ENCODE measurements at regions not wholly inside any gene's neighbourhood (a gene's known extent, or its start where the extent isn't known, plus 50 kb on each side); places are given as distances from the start of the nearest gene placed in this dataset.
A peak's percentile ranks its signal among the peaks of the same experiment; 100 is the strongest.

DNA sequence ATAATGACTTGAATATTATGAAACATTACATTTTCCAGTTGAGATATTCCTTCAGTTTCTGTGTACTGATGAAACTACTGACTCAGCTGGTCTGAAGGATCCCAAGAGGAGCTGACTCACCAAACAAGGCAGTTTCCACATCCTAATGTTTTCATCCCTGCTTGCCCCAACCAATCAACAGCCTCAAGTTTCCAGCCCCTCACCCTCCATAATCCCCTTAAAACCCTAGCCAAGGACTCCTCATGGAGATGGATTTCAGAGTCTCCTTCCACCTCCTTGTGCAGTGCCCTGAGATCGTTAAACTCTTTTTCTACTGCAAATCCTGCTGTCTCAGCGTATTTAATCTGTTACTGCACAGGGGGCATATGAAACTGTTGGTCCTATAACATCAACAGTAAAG is 83.1 kb upstream of the HAO2 start:
- ChIA-PET POLR2A (no interaction called here), CTCF (no interaction called here)
- H3K4me3 Mint-ChIP-seq, result no peak overlapping the region
- DNase-seq, result no peak
- ATAC-seq (ENCODE audit: poor library complexity), result no peak
- Histone ChIP-seq H3K4me1 (ENCODE audit: insufficient read depth, low read length) (no peaks in the 10 kb centered on the region), H3K27me3 (ENCODE audit: control insufficient read depth in 1 of 2, insufficient read depth in 2 of 2, low read length in 2 of 2) (no peaks in the 10 kb centered on the region), H3K36me3 (ENCODE audit: insufficient read depth, low read length) (no peaks in the 10 kb centered on the region), H3K9me3 (ENCODE audit: control insufficient read depth in 1 of 2, insufficient read depth in 1 of 2, low read length in 2 of 2) (no peaks in the 10 kb centered on the region), H3K4me3 (ENCODE audit: low read length) (no peak overlapping the region), H3K27ac (ENCODE audit: low read depth in 1 of 2, low read length in 2 of 2) (no peak overlapping the region)
- peaks cover 42% of the 10 kb centered on the region for H3K27me3 Mint-ChIP-seq
- TF ChIP-seq CTCF (IDR thresholded peaks at IDR 0.05), result no peak
- intact Hi-C loops (cut with DNase I, micrococcal nuclease), result no loop called here
- H3K9me3 Mint-ChIP-seq, result no peaks in the 10 kb centered on the region
- no peak overlapping the region for H3K27ac Mint-ChIP-seq
- H3K4me1 Mint-ChIP-seq (ENCODE audit: low read depth), result no peaks in the 10 kb centered on the region
- no peaks in the 10 kb centered on the region for H3K36me3 Mint-ChIP-seq (ENCODE audit: low read depth)

DNA sequence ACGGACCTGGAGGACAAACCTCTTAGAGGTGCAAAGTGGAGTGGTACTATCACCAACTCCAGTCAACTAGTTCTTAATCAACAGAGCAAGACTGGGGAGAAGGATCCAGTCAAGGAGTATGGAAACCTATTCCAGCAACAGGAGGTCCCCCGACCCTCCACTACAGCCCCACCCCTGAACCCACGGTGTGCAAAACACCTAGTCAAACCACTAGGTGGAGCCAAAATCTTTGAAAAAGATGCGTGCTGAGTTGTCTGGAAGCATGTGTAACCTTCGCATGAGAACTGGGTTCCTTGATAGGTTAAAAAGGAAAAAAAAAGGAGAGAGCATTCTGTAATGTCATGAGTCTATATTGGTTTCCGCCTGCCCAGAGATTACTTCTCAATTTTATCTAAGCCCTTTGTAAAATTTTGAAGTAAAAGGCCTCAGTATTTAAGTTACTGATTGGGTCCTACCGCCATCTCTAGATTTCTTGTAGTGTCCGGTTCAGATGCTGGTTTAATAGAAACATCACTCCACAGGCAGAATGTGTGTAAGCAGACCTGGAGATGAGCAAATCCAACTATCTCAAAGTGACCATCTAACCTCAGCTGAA is 81.9 kb upstream of the HAO2 start:
- intact Hi-C loops (cut with DNase I, micrococcal nuclease), result no loop called here
- ATAC-seq (ENCODE audit: poor library complexity) (no peak), DNase-seq (peak in 5 of 14 experiments; percentile 2 to 44 (median 29))
- Histone ChIP-seq H3K4me3 (ENCODE audit: low read length) (no peak overlapping the region), H3K36me3 (ENCODE audit: insufficient read depth, low read length) (no peaks in the 10 kb centered on the region), H3K27me3 (ENCODE audit: control insufficient read depth in 1 of 2, insufficient read depth in 2 of 2, low read length in 2 of 2) (no peaks in the 10 kb centered on the region), H3K27ac (ENCODE audit: low read depth in 1 of 2, low read length in 2 of 2) (no peak overlapping the region), H3K9me3 (ENCODE audit: control insufficient read depth in 1 of 2, insufficient read depth in 1 of 2, low read length in 2 of 2) (no peaks in the 10 kb centered on the region), H3K4me1 (ENCODE audit: insufficient read depth, low read length) (no peaks in the 10 kb centered on the region)
- Mint-ChIP-seq H3K9me3 (no peaks in the 10 kb centered on the region), H3K27ac (no peak overlapping the region), H3K27me3 (peaks cover 48% of the 10 kb centered on the region), H3K4me3 (no peak overlapping the region), H3K36me3 (ENCODE audit: low read depth) (no peaks in the 10 kb centered on the region), H3K4me1 (ENCODE audit: low read depth) (no peaks in the 10 kb centered on the region)
- peak; percentile 35 for TF ChIP-seq CTCF (IDR thresholded peaks at IDR 0.05)
- CTCF ChIA-PET, result no interaction called here
- POLR2A ChIA-PET, result no interaction called here

- intact Hi-C loops (cut with DNase I, micrococcal nuclease), result no loop called here
- Mint-ChIP-seq H3K4me1 (ENCODE audit: low read depth) (no peaks in the 10 kb centered on the region), H3K27ac (no peak overlapping the region), H3K27me3 (peaks cover 49% of the 10 kb centered on the region), H3K36me3 (ENCODE audit: low read depth) (no peaks in the 10 kb centered on the region), H3K4me3 (no peak overlapping the region), H3K9me3 (no peaks in the 10 kb centered on the region)
- POLR2A ChIA-PET, result no interaction called here
- ATAC-seq (ENCODE audit: poor library complexity) (no peak), DNase-seq (no peak)
- H3K27ac ChIP-seq (ENCODE audit: low read depth in 1 of 2, low read length in 2 of 2), result no peak overlapping the region
- H3K4me1 ChIP-seq (ENCODE audit: insufficient read depth, low read length), result no peaks in the 10 kb centered on the region
- TF ChIP-seq CTCF (IDR thresholded peaks at IDR 0.05), result no peak
- H3K4me3 ChIP-seq (ENCODE audit: low read length), result no peak overlapping the region
- H3K36me3 ChIP-seq (ENCODE audit: insufficient read depth, low read length), result no peaks in the 10 kb centered on the region
- H3K9me3 ChIP-seq (ENCODE audit: control insufficient read depth in 1 of 2, insufficient read depth in 1 of 2, low read length in 2 of 2), result no peaks in the 10 kb centered on the region
- CTCF ChIA-PET, result no interaction called here
- no peaks in the 10 kb centered on the region for H3K27me3 ChIP-seq (ENCODE audit: control insufficient read depth in 1 of 2, insufficient read depth in 2 of 2, low read length in 2 of 2)
Observed at GRCh38 chr1:119288751-119289150, 79.8 kb upstream of the HAO2 start.
